ENCODE measurements at regions not wholly inside any gene's neighbourhood (a gene's known extent, or its start where the extent isn't known, plus 50 kb on each side); places are given as distances from the start of the nearest gene placed in this dataset.

GRCh38 chr3:7964899-7965298, 536.7 kb upstream of the LMCD1 start:
- H3K4me1 ChIP-seq = no peaks in the 10 kb centered on the region
- no peaks in the 10 kb centered on the region for H3K27me3 ChIP-seq
- H3K4me3 ChIP-seq = no peak overlapping the region
- no peak for FAIRE-seq
- no peak for ATAC-seq
- TF ChIP-seq, protein P1, sequence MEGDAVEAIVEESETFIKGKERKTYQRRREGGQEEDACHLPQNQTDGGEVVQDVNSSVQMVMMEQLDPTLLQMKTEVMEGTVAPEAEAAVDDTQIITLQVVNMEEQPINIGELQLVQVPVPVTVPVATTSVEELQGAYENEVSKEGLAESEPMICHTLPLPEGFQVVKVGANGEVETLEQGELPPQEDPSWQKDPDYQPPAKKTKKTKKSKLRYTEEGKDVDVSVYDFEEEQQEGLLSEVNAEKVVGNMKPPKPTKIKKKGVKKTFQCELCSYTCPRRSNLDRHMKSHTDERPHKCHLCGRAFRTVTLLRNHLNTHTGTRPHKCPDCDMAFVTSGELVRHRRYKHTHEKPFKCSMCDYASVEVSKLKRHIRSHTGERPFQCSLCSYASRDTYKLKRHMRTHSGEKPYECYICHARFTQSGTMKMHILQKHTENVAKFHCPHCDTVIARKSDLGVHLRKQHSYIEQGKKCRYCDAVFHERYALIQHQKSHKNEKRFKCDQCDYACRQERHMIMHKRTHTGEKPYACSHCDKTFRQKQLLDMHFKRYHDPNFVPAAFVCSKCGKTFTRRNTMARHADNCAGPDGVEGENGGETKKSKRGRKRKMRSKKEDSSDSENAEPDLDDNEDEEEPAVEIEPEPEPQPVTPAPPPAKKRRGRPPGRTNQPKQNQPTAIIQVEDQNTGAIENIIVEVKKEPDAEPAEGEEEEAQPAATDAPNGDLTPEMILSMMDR (IDR thresholded peaks at IDR 0.05) = no peak
- H3K27ac ChIP-seq = no peak overlapping the region
- intact Hi-C loops (cut with DNase I) = no loop called here
- no peaks in the 10 kb centered on the region for H3K9me3 ChIP-seq
- no peaks in the 10 kb centered on the region for H3K36me3 ChIP-seq
- no peak for DNase-seq
- WGBS, 2 donors = 55 to 68% methylated on average over 2 of the region's 2 CpGs

GRCh38 chr3:7973006-7973405, 528.6 kb upstream of the LMCD1 start:
- 18 to 67% methylated on average over 1 of the region's 1 CpG for WGBS, 2 donors
- Histone ChIP-seq H3K4me1 (no peaks in the 10 kb centered on the region), H3K36me3 (no peaks in the 10 kb centered on the region), H3K9me3 (no peaks in the 10 kb centered on the region), H3K4me3 (no peak overlapping the region), H3K27me3 (no peaks in the 10 kb centered on the region), H3K27ac (no peak overlapping the region)
- FAIRE-seq (no peak), ATAC-seq (no peak), DNase-seq (no peak)
- intact Hi-C loops (cut with DNase I) = no loop called here
- TF ChIP-seq, protein P1 (IDR thresholded peaks at IDR 0.05) = no peak

GRCh38 chr3:7977245-7978086, 524.2 kb upstream of the LMCD1 start:
- DNase-seq = no peak
- Histone ChIP-seq H3K36me3 (no peaks in the 10 kb centered on the region), H3K4me3 (no peak overlapping the region), H3K4me1 (no peaks in the 10 kb centered on the region), H3K9me3 (no peaks in the 10 kb centered on the region), H3K27ac (peak overlapping the region in 2 of 4 donors; percentile 17 to 44), H3K27me3 (no peaks in the 10 kb centered on the region)
- intact Hi-C loops (cut with DNase I) = no loop called here
- 34 to 36% methylated on average over 5 of the region's 5 CpGs for WGBS, 2 donors
- ATAC-seq = peak in 3 of 4 donors; percentile 62 to 85 (median 64)
- TF ChIP-seq, protein P1 (IDR thresholded peaks at IDR 0.05) = no peak
- no peak for FAIRE-seq

- no peak overlapping the region for H3K4me3 ChIP-seq
- no peaks in the 10 kb centered on the region for H3K4me1 ChIP-seq
- intact Hi-C loops (cut with DNase I) = no loop called here
- no peaks in the 10 kb centered on the region for H3K9me3 ChIP-seq
- H3K36me3 ChIP-seq = no peaks in the 10 kb centered on the region
- TF ChIP-seq, protein P1 (IDR thresholded peaks at IDR 0.05) = no peak
- WGBS, 2 donors = 61 to 62% methylated on average over 6 of the region's 6 CpGs
- FAIRE-seq (no peak), ATAC-seq (peak in 1 of 4 donors; percentile 41), DNase-seq (no peak)
- no peaks in the 10 kb centered on the region for H3K27me3 ChIP-seq
- peak overlapping the region in 1 of 4 donors; percentile 44 for H3K27ac ChIP-seq
Measured at GRCh38 chr3:7978087-7978422, 523.6 kb upstream of the LMCD1 start.

DNA sequence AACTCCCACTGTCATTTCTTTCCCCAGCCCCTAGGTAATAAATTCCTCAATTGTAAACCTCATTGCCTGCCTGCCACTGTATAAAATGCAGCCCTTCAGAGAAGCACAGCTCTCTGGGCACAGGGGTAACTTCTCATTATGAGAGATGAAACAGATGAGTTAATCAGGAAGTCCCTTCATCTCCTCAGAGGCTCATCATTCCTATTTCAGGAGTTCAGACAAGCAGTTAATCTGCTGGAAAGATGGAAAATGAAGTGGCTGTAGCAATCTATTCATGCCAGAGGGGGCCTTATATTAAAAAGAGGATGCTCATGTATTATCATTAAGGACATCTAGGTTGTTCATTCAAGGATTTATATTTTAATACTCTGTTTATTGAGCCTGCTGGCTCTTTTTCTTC, 519.5 kb upstream of the LMCD1 start:
- no peaks in the 10 kb centered on the region for H3K9me3 ChIP-seq
- no peaks in the 10 kb centered on the region for H3K36me3 ChIP-seq
- intact Hi-C loops (cut with DNase I) = no loop called here
- no peak for ATAC-seq
- no peak for FAIRE-seq
- no peaks in the 10 kb centered on the region for H3K27me3 ChIP-seq
- no peak overlapping the region for H3K4me3 ChIP-seq
- H3K27ac ChIP-seq = no peak overlapping the region
- DNase-seq = no peak
- TF ChIP-seq, protein P1 (IDR thresholded peaks at IDR 0.05) = no peak
- no peaks in the 10 kb centered on the region for H3K4me1 ChIP-seq

Measured in pancreas (tissue), 10 donors.